Umbilical cord (tissue), 1 donor: ENCODE measurements at regions not wholly inside any gene's neighbourhood (a gene's known extent, or its start where the extent isn't known, plus 50 kb on each side); places are given as distances from the start of the nearest gene placed in this dataset.
"Not testable (repeated sequence)": the region's sequence is repeated elsewhere in the genome, so short reads cannot be mapped to it uniquely, and the experiment has no call there.

ENCODE experiments used
- DNase-seq: peaks from one replicate; pipeline ENCODE4 v3.0.0-alpha.2; 2015; ENCODE audit warnings: low spot score

DNA sequence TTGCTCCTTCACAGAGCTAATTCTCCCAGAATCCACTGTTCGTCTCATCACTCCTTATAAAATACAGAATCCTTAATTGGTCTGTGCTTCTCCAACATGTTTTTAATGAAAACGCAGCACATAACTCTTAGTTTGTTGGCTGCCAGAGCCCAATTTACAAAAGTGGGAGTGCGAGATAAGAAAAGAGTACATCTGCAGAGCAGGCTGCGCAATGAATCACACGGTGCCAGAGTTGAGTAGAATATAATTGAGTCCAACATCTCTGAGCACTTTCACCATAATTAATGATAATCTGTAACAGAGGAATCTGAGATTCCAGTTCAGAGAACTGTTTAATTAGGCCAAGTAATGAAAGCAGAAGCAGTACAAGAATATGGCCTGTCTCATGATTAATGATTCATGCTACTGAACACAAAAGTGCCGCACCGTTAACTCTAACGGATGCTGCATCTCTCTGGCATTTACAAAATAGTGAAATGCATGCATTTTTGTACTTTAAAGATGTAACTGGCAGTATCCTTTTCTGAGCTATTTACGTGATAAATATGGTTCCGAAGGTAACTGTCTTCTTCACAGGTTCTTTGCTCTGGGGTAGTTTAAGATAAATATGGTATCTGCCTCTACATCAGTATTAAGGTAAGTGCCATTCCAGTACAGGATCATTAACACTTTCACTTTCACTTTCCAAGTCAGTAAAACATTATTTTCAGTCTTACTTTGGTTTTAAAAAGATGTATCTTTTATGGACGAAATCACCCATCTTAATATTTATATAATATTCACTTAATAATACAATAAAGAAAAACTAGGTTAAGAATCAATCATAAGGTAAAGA, 785.6 kb downstream of the NR4A2 start:
- no peak for DNase-seq

DNA sequence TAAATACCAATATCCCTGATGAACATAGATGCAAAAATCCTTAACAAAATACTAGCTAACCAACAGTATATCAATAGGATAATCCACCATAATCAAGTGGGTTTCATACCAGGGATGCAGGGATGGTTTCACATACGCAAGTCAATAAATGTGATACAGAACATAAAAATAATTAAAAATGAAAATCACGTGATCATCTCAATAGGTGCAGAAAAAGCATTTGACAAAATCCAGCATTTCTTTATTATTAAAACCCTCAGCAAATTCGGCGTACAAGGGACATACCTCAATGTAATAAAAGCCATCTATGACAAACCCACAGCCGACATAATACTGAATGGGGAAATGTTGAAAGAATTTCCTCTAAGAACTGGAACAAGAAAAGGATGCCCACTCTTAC, 793.5 kb downstream of the NR4A2 start:
- not testable (repeated sequence) for DNase-seq

DNA sequence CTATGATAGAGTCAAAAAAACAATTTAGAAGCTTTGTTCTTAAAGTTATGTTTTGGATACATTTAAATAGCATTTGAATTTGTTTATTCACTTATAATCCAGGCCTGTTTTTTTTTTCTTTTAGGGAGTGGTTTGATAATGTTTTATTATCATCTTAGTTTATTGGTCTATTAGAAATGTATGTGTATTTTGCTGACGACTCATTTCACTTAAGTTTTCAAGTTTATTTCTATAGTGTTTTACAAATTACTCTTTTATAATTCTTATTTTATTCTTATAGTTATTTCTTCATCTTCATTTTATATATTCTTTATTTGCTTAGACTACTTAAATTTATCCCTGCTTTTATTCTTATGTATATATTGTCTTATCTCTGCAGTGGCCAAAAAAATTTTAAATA, 804.5 kb downstream of the NR4A2 start:
- no peak for DNase-seq

DNA sequence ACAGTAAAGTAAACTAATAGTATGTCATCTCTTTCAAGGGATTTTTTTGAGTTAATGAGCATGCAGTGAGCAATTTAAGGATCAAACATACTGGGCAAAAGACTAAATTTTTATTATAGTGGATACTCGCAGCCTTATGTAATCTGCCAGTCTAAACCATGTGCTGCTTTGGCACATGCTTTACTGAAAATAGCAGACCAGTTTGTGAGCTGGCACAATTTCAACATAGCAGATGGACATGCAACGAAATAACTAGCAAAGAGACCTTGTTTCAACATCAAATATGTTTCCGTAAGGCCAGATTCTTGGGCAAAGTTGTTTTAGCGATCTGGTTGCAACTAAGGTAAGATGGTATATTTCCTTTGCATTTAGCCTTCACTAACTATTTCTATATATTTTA, 807.3 kb downstream of the NR4A2 start:
- DNase-seq = no peak

DNA sequence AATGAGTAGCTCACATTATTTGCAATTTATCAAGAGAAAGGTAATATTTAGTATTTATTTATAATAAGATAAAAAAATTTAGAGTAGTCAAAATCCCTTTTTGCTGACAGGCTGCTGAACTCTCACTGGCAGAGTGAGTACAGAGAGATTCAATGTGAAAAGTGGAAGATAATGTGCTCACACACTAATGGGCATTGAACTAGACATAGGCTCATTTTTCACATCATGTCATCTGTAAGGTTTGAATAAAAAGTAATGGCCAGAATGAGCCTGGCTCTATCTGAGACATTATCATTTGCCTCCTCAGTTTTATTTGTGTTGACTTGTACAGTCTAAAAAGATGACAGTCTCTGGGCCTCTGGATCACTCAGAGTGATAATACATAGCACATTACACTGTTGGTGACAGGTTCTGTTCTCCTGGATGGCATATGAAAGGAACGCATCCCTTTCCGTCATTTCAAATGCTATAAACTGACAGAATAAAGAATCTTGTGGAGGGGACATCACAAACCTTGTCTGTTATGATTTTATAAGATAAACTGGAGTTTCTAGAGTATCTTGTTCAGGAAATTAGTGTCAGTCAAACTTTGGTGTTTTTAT, 812.9 kb downstream of the NR4A2 start:
- no peak for DNase-seq

DNA sequence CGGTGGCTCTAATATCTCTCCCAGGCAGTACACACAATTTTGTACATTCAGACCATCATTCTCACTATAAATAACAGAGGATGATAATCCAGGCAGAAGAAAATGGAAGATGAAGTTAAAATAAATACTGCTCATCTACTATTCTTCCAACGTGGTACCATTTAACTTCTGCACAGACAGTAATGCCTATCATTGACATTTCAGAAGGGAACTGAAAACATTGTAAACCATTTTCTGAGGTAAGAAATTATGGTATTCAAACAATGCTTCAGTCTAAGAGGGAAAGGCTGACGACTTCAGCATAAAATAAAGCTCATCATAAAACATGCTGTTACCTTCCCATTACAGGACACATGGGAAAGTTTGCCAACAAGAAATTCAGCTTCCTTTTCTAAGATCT, 814.4 kb downstream of the NR4A2 start:
- DNase-seq = no peak

DNA sequence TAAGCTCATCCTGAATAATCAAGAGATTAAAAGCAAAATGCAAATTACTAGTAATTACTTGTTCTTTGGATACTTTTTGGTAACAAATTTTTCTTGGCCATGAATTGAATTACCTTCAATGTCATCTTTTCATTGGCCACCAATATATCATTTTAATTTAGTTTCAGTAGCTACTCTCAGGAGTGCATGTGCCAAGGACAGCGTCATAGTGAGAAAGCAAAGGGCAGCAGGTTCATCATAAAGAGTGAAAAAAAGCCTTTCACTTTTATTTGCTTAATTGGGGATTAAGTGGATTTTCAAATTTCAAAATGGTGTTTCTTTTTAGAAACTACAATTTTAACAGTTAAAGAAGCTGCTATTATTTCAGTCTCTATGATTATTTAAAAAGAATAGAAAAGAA, 815.2 kb downstream of the NR4A2 start:
- no peak for DNase-seq

DNA sequence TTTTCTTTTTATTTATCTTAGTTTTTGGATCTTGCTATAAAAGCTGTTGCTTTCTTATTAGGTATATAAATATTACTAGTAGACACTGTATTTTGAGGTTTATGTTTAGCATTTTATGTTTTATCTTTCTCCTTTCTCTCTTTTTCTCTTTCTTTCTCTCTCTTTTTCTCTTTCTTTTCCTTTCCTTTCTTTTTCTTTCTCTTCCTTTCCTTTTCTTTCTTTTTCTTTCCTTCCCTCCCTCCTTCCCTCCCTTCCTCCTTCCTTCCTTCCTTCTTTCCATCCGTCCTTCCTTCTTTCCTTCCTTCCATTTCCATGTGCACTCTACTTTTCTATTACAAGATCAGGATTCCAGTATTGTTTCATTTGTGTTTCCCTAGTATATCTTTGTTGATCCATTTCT, 814.8 kb downstream of the KCNJ3 start:
- DNase-seq = no peak

DNA sequence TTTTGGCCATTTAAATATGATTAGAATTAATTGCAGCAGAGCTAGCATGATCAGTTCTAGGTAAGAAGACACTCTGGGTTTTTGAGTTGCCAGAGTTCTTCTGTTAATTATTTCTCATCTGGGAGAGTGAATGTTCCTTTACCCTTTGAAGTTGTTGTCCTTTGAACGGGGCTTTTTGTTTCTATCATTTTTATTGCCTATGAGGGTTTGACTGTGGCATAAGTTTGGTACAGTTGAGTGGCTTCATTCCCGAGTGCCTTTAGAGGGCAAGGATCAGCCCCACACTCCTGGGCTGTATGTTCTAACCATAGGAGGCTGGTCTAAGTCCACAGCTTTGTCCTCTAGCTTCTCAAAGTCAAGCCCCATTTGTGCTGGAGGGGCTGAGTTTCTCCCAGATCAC, 804.3 kb downstream of the KCNJ3 start:
- DNase-seq = no peak

DNA sequence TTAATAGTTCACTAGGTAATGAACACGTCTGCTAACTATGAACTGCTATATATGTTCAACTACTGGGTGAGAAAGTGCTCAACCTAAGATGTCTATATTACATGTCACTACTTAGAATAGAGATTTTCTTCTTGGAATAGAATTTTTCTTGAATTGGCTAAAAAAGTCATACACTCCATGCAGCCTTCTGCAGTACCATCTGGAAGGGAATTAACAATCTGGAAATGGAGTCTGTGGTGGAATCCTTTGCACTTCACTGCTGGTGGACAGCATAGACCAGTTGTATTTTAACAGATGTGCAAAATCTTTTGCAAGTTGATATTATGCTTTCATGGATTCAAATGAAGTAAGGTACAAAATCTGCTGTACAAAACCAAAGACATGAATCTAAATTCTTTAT, 799.6 kb downstream of the KCNJ3 start:
- DNase-seq = no peak

DNA sequence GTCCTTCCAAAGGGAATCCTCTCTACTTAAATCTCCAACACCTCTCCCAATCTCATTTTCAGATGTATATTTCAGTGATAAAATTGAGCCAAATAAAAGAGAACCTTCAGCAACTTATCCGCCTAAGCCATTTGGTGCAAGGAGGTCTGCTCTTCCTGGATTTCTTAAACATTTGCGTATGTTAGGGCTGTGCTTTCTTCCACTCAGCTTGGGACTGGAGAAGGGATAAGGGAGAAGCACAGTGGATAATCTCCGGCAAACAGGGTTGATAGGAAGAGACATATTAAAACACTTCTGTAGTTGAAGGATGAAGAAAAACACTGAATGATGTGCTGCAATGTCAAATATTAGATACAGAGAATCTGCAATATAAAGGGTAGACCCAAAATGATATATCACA, 796.2 kb downstream of the KCNJ3 start:
- DNase-seq = no peak

DNA sequence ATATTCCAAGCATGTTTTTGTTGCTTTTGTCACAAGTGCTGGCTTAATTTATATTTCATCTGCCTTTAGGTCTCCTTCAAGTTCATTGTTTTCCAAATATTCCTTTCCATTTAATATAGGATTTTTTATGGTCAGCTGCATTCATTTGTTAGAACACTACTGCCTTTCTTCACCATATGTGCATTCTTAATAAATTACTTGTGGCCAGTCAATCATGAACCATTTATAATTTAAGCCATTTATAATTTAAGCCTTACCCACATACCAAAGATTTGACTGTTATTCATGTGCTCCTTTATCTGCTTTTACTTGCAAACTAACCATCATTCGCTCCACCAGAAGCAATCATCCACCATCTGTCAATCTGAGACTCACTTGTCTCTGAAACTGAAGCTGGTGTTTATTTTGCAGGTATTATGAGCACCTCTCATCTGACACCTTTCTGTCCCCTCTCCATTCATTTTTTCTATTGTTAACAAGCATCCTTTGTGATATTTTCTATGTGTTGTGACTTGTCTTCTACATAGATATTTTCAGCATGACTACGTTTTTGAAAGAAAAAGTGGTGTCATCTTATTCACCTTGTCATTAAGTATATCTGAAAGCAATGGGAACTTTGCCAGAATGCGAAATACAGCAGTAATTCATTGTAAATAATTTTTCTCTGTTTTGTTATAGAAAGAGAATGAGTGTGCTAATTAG, 786.8 kb downstream of the KCNJ3 start:
- DNase-seq = no peak

DNA sequence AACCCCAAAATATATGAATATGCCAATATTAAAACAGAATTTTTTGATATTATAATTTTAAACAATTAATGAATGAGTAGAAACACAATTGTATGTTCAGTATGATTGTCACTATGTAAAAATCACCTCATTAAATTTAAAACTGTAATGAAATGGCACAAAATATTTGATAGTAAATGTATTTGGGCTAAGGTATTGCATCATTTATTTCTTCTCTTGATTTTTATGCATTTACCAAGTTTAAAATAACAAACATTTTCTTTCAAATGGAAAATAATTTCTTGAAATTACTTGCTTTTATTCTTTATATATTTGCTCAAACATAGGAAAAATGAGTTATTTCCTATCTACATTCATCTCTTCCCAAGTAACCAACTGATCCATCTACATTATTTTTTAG, 782.6 kb downstream of the KCNJ3 start:
- DNase-seq = no peak

DNA sequence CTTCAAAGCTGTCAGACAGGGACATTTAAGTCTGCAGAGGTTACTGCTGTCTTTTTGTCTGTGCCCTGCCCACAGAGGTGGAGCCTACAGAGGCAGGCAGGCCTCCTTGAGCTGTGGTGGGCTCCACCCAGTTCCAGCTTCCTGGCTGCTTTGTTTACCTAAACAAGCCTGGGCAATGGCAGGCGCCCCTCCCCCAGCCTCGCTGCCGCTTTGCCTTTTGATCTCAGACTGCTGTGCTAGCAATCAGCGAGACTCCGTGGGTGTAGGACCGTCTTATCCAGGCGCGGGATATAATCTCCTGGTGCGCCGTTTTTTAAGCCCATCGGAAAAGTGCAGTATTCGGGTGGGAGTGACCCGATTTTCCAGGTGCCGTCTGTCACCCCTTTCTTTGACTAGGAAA, 773.5 kb downstream of the KCNJ3 start:
- DNase-seq = not testable (repeated sequence)

DNA sequence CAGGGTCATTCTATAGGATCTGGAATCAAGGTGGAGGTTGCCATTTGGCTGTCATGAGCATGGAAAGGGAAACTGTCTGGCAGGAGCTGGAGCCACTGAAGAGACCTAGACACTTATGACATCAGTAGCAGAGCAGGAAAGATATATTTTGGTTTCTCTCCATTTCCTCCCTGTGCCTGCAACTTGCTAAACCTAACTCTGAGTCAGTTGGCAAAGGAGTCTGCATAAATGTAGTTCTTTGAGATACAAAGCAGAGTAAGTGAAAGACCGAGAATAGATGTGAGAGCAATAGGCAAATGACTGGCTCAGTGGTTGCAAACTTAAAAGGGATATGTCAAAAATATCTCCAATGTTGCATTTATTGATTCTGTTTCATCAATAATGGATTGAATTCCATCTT, 757.7 kb downstream of the KCNJ3 start:
- no peak for DNase-seq

DNA sequence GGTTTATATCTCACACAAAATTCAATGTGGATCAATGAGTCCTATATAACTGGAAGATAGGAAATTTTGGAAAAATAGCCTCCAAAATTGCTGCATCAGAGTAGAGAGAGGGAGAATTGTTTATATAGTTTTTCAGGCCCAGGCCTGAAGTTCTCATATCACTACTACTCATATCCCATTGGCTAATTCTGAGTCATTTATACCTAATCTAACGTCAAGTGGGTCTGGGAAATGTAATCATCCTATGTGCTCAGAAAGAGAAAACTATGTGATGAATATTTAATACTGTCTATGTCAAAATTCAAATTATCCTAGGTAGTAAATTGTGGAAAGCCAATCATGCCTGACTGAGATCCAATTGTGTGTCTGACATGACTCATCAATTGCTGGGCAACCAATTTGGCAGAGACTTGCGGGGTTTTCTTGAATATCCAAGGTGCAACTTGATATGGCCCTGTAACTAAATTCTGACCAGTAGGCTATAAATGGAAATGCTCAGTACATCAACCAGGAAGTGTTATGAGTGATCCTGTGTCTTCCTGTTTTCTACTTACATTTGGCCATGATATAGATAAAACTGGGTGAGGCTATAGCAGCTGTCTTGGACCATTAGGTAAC, 744.4 kb downstream of the KCNJ3 start:
- DNase-seq = no peak

DNA sequence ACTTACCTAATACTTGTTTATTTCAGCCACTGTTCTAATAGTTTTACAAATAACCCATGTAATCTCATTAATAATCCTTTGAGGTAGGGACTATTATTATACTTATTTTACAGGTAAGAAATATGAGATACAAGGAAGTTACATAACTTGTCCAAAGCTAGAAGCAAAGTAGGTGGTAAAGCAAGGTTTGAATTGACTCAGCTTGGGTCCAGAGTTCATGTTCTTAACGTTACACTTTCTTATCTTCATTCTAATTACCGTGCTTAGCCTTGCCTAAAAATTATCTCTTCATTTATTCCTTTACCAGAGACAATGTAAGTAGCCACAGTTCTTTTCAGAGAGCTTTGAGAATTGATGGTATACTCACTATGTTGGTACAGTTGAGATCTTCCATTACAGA, 743.6 kb downstream of the KCNJ3 start:
- no peak for DNase-seq

DNA sequence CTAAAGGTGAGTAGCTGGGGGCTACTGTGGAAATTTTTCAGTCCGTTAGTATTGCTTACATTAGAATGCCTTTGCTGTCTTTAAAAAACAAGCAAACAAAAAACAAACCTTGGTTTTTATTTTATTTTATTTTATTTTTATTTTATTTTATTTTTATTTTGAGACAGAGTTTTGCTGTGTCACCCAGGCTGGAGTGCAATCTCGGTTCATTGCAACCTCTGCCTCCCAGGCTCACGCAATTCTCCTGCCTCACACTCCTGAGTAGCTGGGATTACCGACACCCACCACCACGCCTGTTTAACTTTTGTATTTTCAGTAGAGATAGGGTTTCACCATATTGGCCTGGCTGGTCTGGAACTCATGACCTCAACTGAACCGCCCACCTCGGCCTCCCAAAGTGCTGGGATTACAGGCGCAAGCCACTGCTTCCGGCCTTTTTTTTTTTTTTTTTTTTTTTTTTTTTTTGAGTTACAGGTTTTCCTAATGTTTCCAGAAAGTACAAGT, 732.6 kb downstream of the KCNJ3 start:
- no peak for DNase-seq

DNA sequence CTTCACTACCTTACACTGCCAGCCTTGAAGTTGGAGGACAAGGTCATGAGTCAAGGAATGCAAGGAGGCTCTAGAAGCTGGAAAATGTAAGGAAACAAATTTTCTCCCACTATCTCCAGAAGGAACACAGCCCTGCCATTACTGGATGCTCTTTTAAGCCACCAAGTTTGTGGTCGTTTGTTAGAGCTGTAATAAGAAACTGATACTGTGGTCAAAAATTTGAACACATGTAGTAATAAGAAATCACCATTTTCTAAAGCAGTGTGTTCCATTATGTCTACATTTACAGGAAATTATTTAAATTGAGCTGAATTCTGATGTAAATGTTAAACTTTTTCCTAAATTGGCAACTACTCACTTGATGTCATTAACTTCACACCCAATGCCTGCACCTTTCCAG, 729.0 kb downstream of the KCNJ3 start:
- DNase-seq = no peak

DNA sequence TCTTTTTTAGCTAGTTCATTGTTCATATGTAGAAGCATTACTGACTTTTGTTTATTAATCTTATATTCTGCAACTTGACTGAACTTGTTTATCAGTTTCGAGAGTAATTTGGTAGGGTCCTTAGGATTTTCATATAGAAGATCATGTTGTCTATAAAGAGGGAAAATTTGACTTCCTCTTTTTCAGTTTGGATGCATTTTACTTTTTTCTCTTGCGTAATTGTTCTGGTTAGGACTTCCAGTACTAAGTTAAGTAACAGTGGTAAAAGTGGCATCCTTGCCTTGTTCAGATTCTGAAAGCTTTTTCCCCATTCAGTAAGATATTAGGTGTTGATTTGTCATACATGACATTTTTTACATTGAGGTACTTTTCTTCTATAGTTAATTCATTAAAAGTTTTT, 726.0 kb downstream of the KCNJ3 start:
- DNase-seq = no peak

DNA sequence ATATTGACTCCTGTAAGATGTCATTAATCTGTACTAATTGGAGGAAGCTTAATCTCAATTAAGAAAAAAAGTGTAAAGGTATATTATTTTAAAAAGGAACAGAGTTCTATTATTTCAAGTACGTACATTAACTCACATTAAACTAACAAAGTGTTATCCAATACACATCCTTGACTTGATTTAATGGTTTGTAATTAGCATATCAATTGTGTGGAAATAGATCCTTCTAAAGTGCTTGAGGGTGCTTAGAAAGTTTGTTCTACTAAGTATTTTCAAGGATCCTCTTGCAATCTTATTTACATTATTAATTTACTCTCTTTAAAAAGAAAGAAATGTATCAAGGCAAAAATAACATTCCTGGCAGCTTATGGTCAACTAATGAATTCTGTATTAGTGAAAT, 720.3 kb downstream of the KCNJ3 start:
- DNase-seq = no peak

DNA sequence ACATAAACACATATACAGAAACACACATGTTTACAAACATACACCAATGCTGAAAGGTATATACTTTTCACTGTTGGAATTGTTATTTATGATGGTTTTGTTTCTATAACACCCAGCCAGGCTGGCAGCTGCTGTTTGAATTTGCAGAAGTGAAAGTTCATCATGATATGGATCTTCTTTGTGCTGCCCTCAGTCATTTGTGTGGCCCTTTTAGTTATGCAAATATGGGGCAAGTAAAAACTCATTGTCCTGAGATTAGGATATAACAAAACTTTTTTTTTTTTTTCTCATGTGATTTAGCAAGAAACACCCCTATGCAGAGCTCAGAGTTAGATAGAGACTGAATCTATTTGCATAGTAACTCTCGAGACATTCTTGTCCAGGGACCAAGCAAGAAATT, 714.1 kb downstream of the KCNJ3 start:
- DNase-seq = no peak
